GM20431 (cell line): ENCODE measurements at regions not wholly inside any gene's neighbourhood (a gene's known extent, or its start where the extent isn't known, plus 50 kb on each side); places are given as distances from the start of the nearest gene placed in this dataset.

Experiments
- in situ Hi-C: fragments of 300-500 bp; cut with MseI, MboI; formaldehyde crosslinking; loops from one replicate; pipeline ENCODE4 v1.15.0; 2020; ENCODE audit warnings: low sequenced_read_pairs; ENCODE audit not compliant: unreplicated experiment

GRCh38 chr5:152514827-152515397, 109.8 kb upstream of the NMUR2 start:
- in situ Hi-C loops = loop anchor here (25.0 kb wide), 1 partner anchor 703 kb away; no protein-coding TSS in a partner anchor

DNA sequence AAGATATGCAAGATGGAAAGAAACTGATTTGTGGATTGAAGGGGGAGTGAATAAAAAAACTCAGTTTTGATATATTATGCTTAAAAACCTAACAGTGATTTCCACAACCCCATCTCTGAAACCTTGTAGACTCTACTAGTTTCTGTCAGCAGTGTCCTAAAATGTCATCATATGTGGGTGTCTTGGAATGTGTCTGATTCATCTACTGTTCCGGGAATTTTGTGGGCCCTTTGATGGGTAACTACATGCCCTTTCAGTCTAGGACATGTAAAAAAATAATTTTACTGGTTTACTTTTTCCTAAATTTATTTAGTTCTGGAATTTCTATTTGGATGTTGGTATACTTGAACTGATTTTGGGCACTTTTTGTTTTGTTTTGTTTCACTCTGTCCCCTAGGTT, 118.9 kb upstream of the NMUR2 start:
- in situ Hi-C loops = loop anchor here (25.0 kb wide), 1 partner anchor 712 kb away; no protein-coding TSS in a partner anchor

- in situ Hi-C loops = no loop called here
These were observed 122.4 kb upstream of the NMUR2 start for GRCh38 chr5:152527358-152528052.

GRCh38 chr5:152529440-152529839, 124.4 kb upstream of the NMUR2 start:
- in situ Hi-C loops = no loop called here

DNA sequence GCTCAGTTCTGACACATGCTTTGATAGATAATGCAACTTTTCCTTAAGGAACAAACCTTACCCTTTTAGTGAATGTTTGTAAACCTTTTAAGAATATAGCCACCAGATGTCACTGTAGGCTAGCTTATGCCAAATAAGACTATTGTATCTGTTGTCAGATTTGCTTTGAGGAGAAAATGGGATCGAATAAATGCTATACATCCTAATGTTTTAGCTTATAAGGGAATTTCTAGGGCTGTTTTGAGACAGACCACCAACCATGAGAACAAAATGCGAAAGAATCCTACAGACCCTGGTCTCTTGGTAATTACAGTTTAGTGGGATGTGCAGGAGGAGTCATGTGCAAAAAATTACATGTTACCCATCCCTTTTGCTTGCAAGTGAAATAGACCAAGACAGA, 127.6 kb upstream of the NMUR2 start:
- in situ Hi-C loops = no loop called here

DNA sequence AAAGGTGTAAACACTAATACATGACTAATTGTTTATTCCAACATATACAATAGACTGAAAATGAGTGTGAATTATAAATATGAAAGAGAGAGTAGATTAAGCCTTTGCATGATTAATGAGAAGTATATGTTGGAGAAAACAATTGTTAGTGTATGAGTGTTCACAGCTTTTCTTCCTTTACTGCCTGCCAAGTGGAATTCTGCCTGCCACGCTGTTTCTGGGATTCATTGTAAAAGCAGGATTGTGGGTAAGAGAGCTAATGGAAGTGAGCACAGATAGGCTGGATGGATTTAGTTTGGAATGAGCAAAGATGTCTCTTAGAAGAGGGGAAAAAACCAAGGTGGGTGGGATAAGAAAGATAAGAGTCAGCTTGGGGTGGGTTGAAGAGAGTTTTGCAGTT, 129.6 kb upstream of the NMUR2 start:
- in situ Hi-C loops = no loop called here

DNA sequence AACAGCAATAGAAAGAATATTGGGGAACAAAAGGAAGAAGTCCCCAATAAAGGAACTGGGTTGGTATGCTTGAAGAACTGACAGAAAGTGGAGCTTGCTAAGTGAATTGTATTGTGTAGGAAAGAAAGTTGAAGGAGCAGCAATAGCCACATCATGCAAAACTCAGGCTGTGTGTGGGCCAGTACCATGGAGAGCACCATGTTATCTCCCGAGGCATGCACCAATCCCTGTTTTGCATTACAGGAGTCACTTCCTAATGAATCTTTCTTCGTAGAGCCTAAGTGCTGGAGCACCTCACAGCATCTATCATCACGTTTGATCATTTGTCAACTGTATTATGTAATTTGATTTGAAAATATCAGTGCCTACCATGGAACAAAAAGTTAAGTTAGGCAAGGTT, 137.7 kb upstream of the NMUR2 start:
- in situ Hi-C loops = no loop called here

GRCh38 chr5:152546493-152546892, 141.4 kb upstream of the NMUR2 start:
- in situ Hi-C loops = no loop called here

DNA sequence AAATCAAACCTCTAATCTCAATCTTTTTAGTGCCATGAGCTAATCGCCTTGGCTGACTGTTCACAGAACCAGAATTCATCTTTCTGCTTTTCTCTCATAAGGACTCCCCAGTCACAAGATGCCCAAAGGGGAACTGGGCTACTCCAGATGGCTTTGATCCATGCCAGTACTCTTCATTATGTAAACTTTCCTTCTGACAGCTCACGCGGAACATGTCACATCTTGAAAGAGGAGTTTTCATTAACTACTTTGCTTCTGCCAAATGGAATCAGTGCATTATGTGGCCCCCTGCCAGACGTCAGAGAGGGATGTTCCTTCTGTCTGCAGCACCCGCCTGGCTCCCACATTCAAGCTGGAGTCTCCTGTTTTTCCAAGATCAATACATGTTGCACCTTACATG, 142.1 kb upstream of the NMUR2 start:
- in situ Hi-C loops = no loop called here

- in situ Hi-C loops = no loop called here
These were observed 144.6 kb upstream of the NMUR2 start for GRCh38 chr5:152549709-152550108.

DNA sequence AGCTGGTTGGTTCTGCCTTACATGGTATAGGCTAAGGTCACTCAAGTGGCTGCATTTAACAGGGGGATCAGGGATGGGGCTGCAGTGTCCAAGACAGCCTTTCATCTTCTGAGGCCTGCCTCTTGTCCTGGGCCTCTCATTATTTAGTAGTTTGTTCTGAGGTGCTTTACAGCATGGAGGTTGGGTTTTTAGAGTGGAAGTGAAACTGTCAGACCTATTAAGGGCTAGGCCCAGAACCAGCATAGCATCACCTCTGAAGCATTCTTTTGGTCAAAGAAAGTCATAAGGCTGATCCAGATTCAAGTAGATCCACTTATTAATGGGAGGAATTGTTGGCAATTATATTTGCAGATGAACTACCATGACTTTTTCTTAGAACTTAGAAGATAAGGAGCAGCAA, 146.0 kb upstream of the NMUR2 start:
- in situ Hi-C loops = no loop called here

DNA sequence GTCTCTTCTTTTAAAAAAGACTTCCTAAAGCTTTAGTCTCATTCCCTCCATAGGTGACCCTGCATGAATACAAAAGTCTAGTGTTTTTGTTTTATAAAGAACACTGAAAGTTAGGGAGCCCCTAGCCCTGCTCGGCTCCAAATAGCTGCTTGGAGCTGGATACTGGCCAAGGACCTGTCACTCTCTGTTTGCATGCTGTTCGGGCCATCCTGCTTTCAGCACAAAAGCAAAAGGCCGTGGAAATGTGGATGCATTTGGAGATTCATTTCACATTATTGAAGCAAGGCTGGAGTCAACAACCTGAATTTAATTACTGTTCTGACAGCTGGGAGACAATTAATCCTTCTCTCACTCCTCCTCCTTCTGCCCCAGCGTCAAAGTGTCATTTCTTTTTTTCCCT, 151.7 kb upstream of the NMUR2 start:
- in situ Hi-C loops = no loop called here

DNA sequence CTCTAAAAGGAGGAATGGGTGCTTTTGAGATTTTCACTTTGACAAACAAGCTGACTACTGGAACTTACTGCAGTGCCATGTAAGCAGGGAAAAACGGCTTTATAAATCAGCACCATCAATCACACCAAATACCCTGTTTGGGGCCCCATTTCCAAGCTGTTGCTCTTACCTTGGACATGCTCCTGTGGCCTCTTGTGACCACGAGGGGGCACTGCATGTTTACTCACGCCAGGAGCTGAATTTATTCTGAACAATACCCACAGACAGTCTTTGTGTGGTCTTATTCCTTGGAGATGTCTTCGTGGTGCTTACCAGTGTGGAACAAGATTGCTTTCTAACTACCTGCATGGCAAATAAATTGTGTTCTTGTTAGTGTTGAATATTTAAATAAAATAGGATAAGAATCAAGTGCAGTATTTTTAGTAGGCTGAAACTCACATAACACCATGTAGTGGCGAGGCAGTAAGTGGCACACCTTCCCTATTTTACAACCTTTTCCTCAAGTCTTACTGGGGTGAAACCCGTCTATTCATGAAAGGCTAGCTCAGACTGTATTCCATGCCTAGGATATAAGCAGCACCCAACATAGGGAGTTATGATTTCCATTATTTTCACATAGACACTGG, 155.5 kb upstream of the NMUR2 start:
- in situ Hi-C loops = loop anchor here (10.0 kb wide), 1 partner anchor 1404 kb away; no protein-coding TSS in a partner anchor

DNA sequence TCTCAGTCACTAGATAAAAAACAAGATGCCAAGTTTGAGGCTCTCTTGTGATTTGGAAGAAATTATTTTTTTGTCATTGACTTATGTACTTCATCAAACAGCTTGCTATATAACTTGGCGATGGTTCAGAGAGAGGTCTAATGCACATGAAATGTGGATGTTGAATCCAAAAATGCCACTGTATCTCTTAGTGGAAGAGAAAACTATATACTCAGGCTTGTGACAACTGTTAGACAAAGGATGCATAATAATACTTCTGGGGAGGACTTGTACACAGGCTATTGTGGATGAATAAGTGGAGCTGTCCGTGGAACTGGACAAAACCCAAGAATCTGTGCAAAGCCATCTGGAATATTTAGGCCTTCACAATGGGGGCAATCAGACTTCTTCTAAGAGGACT, 162.9 kb upstream of the NMUR2 start:
- in situ Hi-C loops = loop anchor here (10.0 kb wide), 1 partner anchor 1397 kb away; no protein-coding TSS in a partner anchor

DNA sequence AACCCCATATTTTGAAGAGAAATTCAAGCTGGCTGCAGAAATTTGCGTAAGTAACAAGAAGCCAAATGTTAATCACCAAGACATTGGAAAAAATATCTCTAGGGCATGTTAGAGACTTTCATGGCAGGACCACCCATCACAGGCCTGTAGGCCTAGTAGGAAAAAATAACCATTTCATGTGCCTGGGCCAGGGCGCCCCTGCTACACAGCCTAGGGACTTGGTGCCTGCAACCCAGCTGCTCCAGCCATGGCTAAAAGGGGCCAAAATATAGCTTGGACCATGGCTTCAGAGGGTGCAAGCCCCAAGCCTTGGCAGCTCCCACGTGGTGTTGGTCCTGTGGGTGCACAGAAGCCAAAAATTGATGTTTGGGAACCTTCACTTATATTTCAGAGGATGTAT, 167.7 kb upstream of the NMUR2 start:
- in situ Hi-C loops = no loop called here

DNA sequence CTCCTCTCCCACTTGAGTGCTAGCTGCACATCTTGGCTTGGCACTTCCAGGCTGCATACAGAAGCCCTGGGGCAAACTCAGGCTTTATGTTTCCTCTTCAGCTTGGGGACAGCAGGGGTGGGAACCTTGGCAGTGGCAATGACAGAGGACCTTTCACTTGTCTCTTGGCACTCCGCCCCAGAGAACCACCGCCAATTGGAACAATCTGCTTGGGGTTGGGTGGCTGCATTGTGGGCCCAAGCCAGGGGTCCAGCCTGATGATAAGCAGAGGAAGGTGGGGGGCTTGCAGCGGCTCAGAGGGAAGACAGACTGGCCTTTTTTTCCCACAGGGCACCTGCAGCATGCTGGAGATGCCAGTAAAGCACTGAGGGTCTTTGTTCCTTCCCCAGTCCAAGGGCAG, 179.0 kb upstream of the NMUR2 start:
- in situ Hi-C loops = no loop called here

GRCh38 chr5:152592416-152592815, 187.3 kb upstream of the NMUR2 start:
- in situ Hi-C loops = no loop called here

DNA sequence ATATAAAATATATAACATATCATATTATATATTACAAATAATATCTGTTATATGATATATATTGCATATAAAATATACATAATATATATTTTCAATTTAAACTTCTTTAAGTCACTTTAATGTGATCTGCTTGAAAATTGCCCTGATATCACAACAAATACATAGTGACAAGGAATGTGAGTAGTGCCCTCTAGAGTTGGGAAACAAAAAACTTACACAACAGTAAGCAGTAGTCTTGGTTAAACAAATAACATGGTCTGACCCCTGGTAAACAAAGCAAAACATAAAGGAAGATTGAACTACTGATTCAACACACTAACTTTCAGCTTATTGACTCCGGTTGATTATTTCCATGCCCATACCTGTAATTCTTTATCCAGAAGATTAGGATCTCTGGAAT, 188.3 kb upstream of the NMUR2 start:
- in situ Hi-C loops = no loop called here

- in situ Hi-C loops = no loop called here
These were observed 190.3 kb upstream of the NMUR2 start for GRCh38 chr5:152595405-152595804.

GRCh38 chr5:152599096-152599495, 194.0 kb upstream of the NMUR2 start:
- in situ Hi-C loops = no loop called here
